A549 (cell line): ENCODE measurements at regions not wholly inside any gene's neighbourhood (a gene's known extent, or its start where the extent isn't known, plus 50 kb on each side); places are given as distances from the start of the nearest gene placed in this dataset.

Source experiments
- ATAC-seq, 2 experiments: fragments of 200-7000 bp in 1 of 2; fragments of >200 bp in 1 of 2; cut with Nextera tagmentation in 1 of 2; cut with Tn5 transposase in 1 of 2; 3 replicates each; pipeline versions ENCODE4 v1.8.0 to v1.9.1; 2018 to 2020; ENCODE audit warnings: mild to moderate bottlenecking in 1 of 2, moderate library complexity in 1 of 2
- CTCF ChIA-PET: fragments of 300-600 bp; sonication (Branson Sonifier 250); formaldehyde crosslinking; extraction: SDS; loops from one replicate; lab custom pipeline; 2021; ENCODE audit warnings: antibody characterized with exemption, inconsistent platforms; lab: Yijun Ruan, JAX
- POLR2A ChIA-PET: fragments of 350-600 bp; formaldehyde crosslinking; extraction: SDS; loops from one replicate; lab custom pipeline; 2021; ENCODE audit warnings: antibody characterized with exemption, inconsistent platforms; lab: Yijun Ruan, JAX
- DNase-seq, 2 experiments: peaks; one replicate each; pipeline versions ENCODE4 v3.0.0 to v3.0.0-alpha.2; 2011 to 2016; ENCODE audit warnings: low read depth in 1 of 2, low spot score in 1 of 2
- FAIRE-seq: peaks from 2 replicates; lab custom pipeline; 2011; peaks lifted over from hg19 to GRCh38; lab: Jason Lieb, UNC
- H3K27ac ChIP-seq, 2 experiments: fragments of >200 bp; sonication (Bioruptor Twin); formaldehyde crosslinking; 3 replicates each; pipeline ENCODE4 v1.5.1; 2016 to 2017
- H3K4me1 ChIP-seq: fragments of >200 bp; sonication (Bioruptor Twin); formaldehyde crosslinking; 3 replicates; pipeline ENCODE4 v1.6.1; 2016
- H3K4me2 ChIP-seq: fragments of >200 bp; sonication (Bioruptor Twin); formaldehyde crosslinking; 3 replicates; pipeline ENCODE4 v1.6.1; 2016
- H3K4me3 ChIP-seq: fragments of >200 bp; sonication (Bioruptor Twin); formaldehyde crosslinking; 3 replicates; pipeline ENCODE4 v1.5.1; 2016
- H3K9me3 ChIP-seq: fragments of >200 bp; sonication (Bioruptor Twin); formaldehyde crosslinking; 3 replicates; pipeline ENCODE4 v1.6.1; 2016
- BCL3 ChIP-seq: fragments of >200 bp; sonication (Bioruptor Twin); formaldehyde crosslinking; IDR thresholded peaks from 3 replicates; pipeline ENCODE4 v1.6.1; 2016
- CBX2 ChIP-seq: fragments of 200-600 bp; sonication (generic); IDR thresholded peaks from 2 replicates; pipeline ENCODE4 v1.6.1; 2016; ENCODE audit warnings: low read depth, mild to moderate bottlenecking, borderline replicate concordance
- CBX8 ChIP-seq: fragments of 200-600 bp; sonication (generic); IDR thresholded peaks from 2 replicates; pipeline ENCODE4 v1.6.1; 2016
- CEBPB ChIP-seq, 2 experiments: fragments of >200 bp in 1 of 2; sonication (Bioruptor Twin) in 1 of 2; formaldehyde crosslinking in 1 of 2; IDR thresholded peaks; 2 replicates each; pipeline ENCODE4 v1.6.1; 2012 to 2016
- E2F6 ChIP-seq: IDR thresholded peaks from 2 replicates; pipeline ENCODE4 v1.6.1; 2012; ENCODE audit warnings: low read depth, borderline replicate concordance
- EP300 ChIP-seq, 2 experiments: fragments of >200 bp; sonication (Bioruptor Twin); formaldehyde crosslinking; IDR thresholded peaks; 2 replicates in 1 of 2; 3 replicates in 1 of 2; pipeline ENCODE4 v1.6.1; 2016 to 2017
- ESRRA ChIP-seq: fragments of 150-350 bp; IDR thresholded peaks from 2 replicates; pipeline ENCODE4 v1.6.1; 2014; ENCODE audit warnings: mild to moderate bottlenecking, low read length, borderline replicate concordance
- FOSL2 ChIP-seq, 2 experiments: fragments of 450-650 bp in 1 of 2; fragments of >200 bp in 1 of 2; sonication (Bioruptor Twin) in 1 of 2; formaldehyde crosslinking; IDR thresholded peaks; 2 replicates each; pipeline versions ENCODE4 v1.5.0 to v1.6.1; 2016 to 2020; ENCODE audit warnings: mild to moderate bottlenecking in 1 of 2, moderate library complexity in 1 of 2
- HES2 ChIP-seq: fragments of >200 bp; sonication (Bioruptor Twin); formaldehyde crosslinking; IDR thresholded peaks from 2 replicates; pipeline ENCODE4 v1.6.1; 2016
- HMGXB4 ChIP-seq: fragments of 250-450 bp; sonication (Bioruptor Pico); IDR thresholded peaks from 2 replicates; pipeline ENCODE4 v1.5.0; 2021; ENCODE audit warnings: mild to moderate bottlenecking, moderate library complexity, borderline replicate concordance
- HOXA7 ChIP-seq: fragments of 250-450 bp; sonication (Bioruptor Pico); IDR thresholded peaks from 2 replicates; pipeline ENCODE4 v1.5.0; 2020; ENCODE audit warnings: mild to moderate bottlenecking, moderate library complexity
- HOXB13 ChIP-seq: fragments of 250-450 bp; sonication (Bioruptor Pico); IDR thresholded peaks from 2 replicates; pipeline ENCODE4 v1.5.0; 2020; ENCODE audit warnings: low read depth, mild to moderate bottlenecking, moderate library complexity
- JUN ChIP-seq, 2 experiments: fragments of >200 bp; sonication (Bioruptor Twin); formaldehyde crosslinking; IDR thresholded peaks; 2 replicates in 1 of 2; 3 replicates in 1 of 2; pipeline ENCODE4 v1.6.1; 2016 to 2017
- KDM5A ChIP-seq: fragments of 200-600 bp; sonication (generic); IDR thresholded peaks from 2 replicates; pipeline ENCODE4 v1.6.1; 2016; ENCODE audit warnings: antibody characterized with exemption, mild to moderate bottlenecking
- NR3C1 ChIP-seq: fragments of >200 bp; sonication (Bioruptor Twin); formaldehyde crosslinking; IDR thresholded peaks from 3 replicates; pipeline ENCODE4 v1.6.1; 2017
- POLR2A ChIP-seq: IDR thresholded peaks from 2 replicates; pipeline ENCODE4 v1.6.1; 2012; ENCODE audit warnings: mild to moderate bottlenecking, low read length
- RAD21 ChIP-seq, 2 experiments: fragments of >200 bp in 1 of 2; sonication (Bioruptor Twin) in 1 of 2; formaldehyde crosslinking in 1 of 2; IDR thresholded peaks in 1 of 2; conservative IDR thresholded peaks in 1 of 2; 2 replicates in 1 of 2; 3 replicates in 1 of 2; pipeline ENCODE4 v1.6.1; 2012 to 2018; ENCODE audit warnings: inconsistent platforms in 1 of 2
- RCOR1 ChIP-seq: fragments of 150-350 bp; IDR thresholded peaks from 2 replicates; pipeline ENCODE4 v1.6.1; 2014; ENCODE audit warnings: antibody characterized with exemption, low read length, low read depth
- REST ChIP-seq: fragments of 200-600 bp; sonication (generic); IDR thresholded peaks from 2 replicates; pipeline ENCODE4 v1.6.1; 2016; ENCODE audit warnings: antibody characterized with exemption, mild to moderate bottlenecking, moderate library complexity
- RFX5 ChIP-seq: fragments of 450-650 bp; IDR thresholded peaks from 2 replicates; pipeline ENCODE4 v1.7.1; 2014; ENCODE audit warnings: antibody characterized with exemption, mild to moderate bottlenecking, moderate library complexity
- SREBF2 ChIP-seq: fragments of 450-650 bp; IDR thresholded peaks from 2 replicates; pipeline ENCODE4 v1.6.1; 2014; ENCODE audit warnings: mild to moderate bottlenecking, moderate library complexity
- TFCP2L1 ChIP-seq: fragments of 250-450 bp; sonication (Bioruptor Pico); IDR thresholded peaks from 2 replicates; pipeline ENCODE4 v1.5.0; 2021; ENCODE audit warnings: mild to moderate bottlenecking
- TP53 ChIP-seq: fragments of 250-450 bp; sonication (Bioruptor Pico); IDR thresholded peaks from 2 replicates; pipeline ENCODE4 v1.5.0; 2021; ENCODE audit warnings: mild to moderate bottlenecking, moderate library complexity
- ZNF302 ChIP-seq: fragments of 250-450 bp; sonication (Bioruptor Pico); IDR thresholded peaks from 2 replicates; pipeline ENCODE4 v1.9.0; 2021; ENCODE audit warnings: inconsistent platforms, mild to moderate bottlenecking, moderate library complexity
- ZSCAN20 ChIP-seq: fragments of 250-450 bp; sonication (Bioruptor Pico); IDR thresholded peaks from 2 replicates; pipeline ENCODE4 v1.8.0; 2022; ENCODE audit warnings: mild to moderate bottlenecking, moderate library complexity
- WGBS: methylation state at CpG from one replicate; pipeline ENCODE4 v1.1.6; 2017; ENCODE audit errors: missing lambda C conversion rate; 5-methylcytosine and 5-hydroxymethylcytosine counted together

GRCh38 chrY:17044723-17045122, 835.3 kb downstream of the CDY2B start:
- no peak for DNase-seq
- no peak for FAIRE-seq
- CTCF ChIA-PET = no interaction called here
- Histone ChIP-seq H3K27ac (no peak overlapping the region), H3K9me3 (no peaks in the 10 kb centered on the region), H3K4me2 (no peak overlapping the region), H3K4me1 (no peaks in the 10 kb centered on the region), H3K4me3 (no peak overlapping the region)
- WGBS = 19% methylated on average over 4 of the region's 4 CpGs
- TF ChIP-seq RAD21 (conservative IDR thresholded peaks at IDR 0.05 in 1 of 2, IDR thresholded peaks at IDR 0.05 in 1 of 2) = no peak
- TF ChIP-seq HOXA7 (CRISPR knock-in tag) = no peak
- no peak for TF ChIP-seq TFCP2L1 (CRISPR knock-in tag)
- no peak for TF ChIP-seq KDM5A
- no peak for TF ChIP-seq REST
- no peak for TF ChIP-seq HMGXB4 (CRISPR knock-in tag)
- no peak for TF ChIP-seq CBX2
- TF ChIP-seq CEBPB (IDR thresholded peaks at IDR 0.05) = no peak
- no peak for TF ChIP-seq JUN (IDR thresholded peaks at IDR 0.05)
- no peak for TF ChIP-seq HES2
- no peak for TF ChIP-seq E2F6
- no peak for TF ChIP-seq FOSL2 (IDR thresholded peaks at IDR 0.05)
- TF ChIP-seq FOSL2 (CRISPR knock-in tag; IDR thresholded peaks at IDR 0.05) = no peak
- no peak for TF ChIP-seq NR3C1
- no peak for TF ChIP-seq BCL3
- no peak for TF ChIP-seq ESRRA
- TF ChIP-seq ZNF302 = no peak
- TF ChIP-seq CBX8 = no peak
- TF ChIP-seq RFX5 = no peak
- no peak for TF ChIP-seq EP300 (IDR thresholded peaks at IDR 0.05)
- TF ChIP-seq, all 56 proteins: peak for 0
- no peak for ATAC-seq
- POLR2A ChIA-PET = no interaction called here

GRCh38 chrY:17044272-17044671, 835.7 kb downstream of the CDY2B start:
- Histone ChIP-seq H3K9me3 (no peaks in the 10 kb centered on the region), H3K27ac (no peak overlapping the region), H3K4me3 (no peak overlapping the region), H3K4me1 (no peaks in the 10 kb centered on the region), H3K4me2 (no peak overlapping the region)
- POLR2A ChIA-PET = no interaction called here
- no peak for FAIRE-seq
- DNase-seq = no peak
- 3% methylated on average over 3 of the region's 3 CpGs for WGBS
- ATAC-seq = no peak
- CTCF ChIA-PET = no interaction called here
- TF ChIP-seq SREBF2 = no peak
- TF ChIP-seq RCOR1 = no peak
- no peak for TF ChIP-seq RFX5
- no peak for TF ChIP-seq FOSL2 (IDR thresholded peaks at IDR 0.05)
- no peak for TF ChIP-seq FOSL2 (CRISPR knock-in tag; IDR thresholded peaks at IDR 0.05)
- TF ChIP-seq POLR2A = no peak
- TF ChIP-seq HOXB13 (CRISPR knock-in tag) = no peak
- TF ChIP-seq TP53 = no peak
- no peak for TF ChIP-seq REST
- no peak for TF ChIP-seq ZSCAN20 (CRISPR knock-in tag)
- TF ChIP-seq BCL3 = no peak
- no peak for TF ChIP-seq HES2
